Activated CD8-positive, alpha-beta T cell treated with anti-CD3 and anti-CD28 coated beads for 36 hours (primary cell): ENCODE measurements at regions not wholly inside any gene's neighbourhood (a gene's known extent, or its start where the extent isn't known, plus 50 kb on each side); places are given as distances from the start of the nearest gene placed in this dataset.

Experiments used
- ATAC-seq: fragments of 200-7000 bp; cut with Tn5 transposase; one replicate; pipeline ENCODE4 v1.10.0; 2021; ENCODE audit warnings: mild to moderate bottlenecking, moderate library complexity
- CTCF ChIA-PET: fragments of 350-600 bp; sonication (Branson Sonifier 250); formaldehyde crosslinking; loops from one replicate; lab custom pipeline; 2021; ENCODE audit warnings: antibody characterized with exemption; lab: Charles Lee
- POLR2A ChIA-PET: fragments of 350-600 bp; sonication (Branson Sonifier 250); formaldehyde crosslinking; loops from one replicate; lab custom pipeline; 2021; ENCODE audit warnings: antibody characterized with exemption; lab: Charles Lee
- DNase-seq: peaks from one replicate; pipeline ENCODE4 v3.0.0-alpha.2; 2020
- H3K27ac Mint-ChIP-seq: one replicate; pipeline ENCODE4 v1.8.0; 2021; ENCODE audit warnings: mild to moderate bottlenecking, mixed read lengths
- H3K27me3 Mint-ChIP-seq: one replicate; pipeline ENCODE4 v1.8.0; 2021; ENCODE audit warnings: mixed read lengths
- H3K36me3 Mint-ChIP-seq: one replicate; pipeline ENCODE4 v1.8.0; 2021; ENCODE audit warnings: low read depth, mixed read lengths
- H3K4me1 Mint-ChIP-seq: one replicate; pipeline ENCODE4 v1.8.0; 2021; ENCODE audit warnings: low read depth, mixed read lengths
- H3K4me3 Mint-ChIP-seq: one replicate; pipeline ENCODE4 v1.8.0; 2021; ENCODE audit warnings: mild to moderate bottlenecking, moderate library complexity, mixed read lengths
- H3K9me3 Mint-ChIP-seq: one replicate; pipeline ENCODE4 v1.8.0; 2021; ENCODE audit warnings: mixed read lengths
- CTCF ChIP-seq: fragments of 200-600 bp; IDR thresholded peaks from one replicate; pipeline ENCODE4 v1.8.0; 2022; ENCODE audit warnings: antibody characterized with exemption, mild to moderate bottlenecking
- intact Hi-C: fragments of 100-400 bp; cut with micrococcal nuclease; formaldehyde crosslinking; loops from one replicate; pipeline ENCODE4 v1.10.0; 2022

GRCh38 chr1:163821679-163822078 lies 499.9 kb downstream of the NUF2 start:
- no peak for TF ChIP-seq CTCF
- POLR2A ChIA-PET = interaction anchor here (0.9 kb wide), 1 partner anchor 602 kb away, joined by 3 read pairs; no protein-coding TSS in a partner anchor
- Mint-ChIP-seq H3K9me3 (no peaks in the 10 kb centered on the region), H3K36me3 (no peaks in the 10 kb centered on the region), H3K27ac (no peak overlapping the region), H3K4me3 (no peak overlapping the region), H3K4me1 (no peaks in the 10 kb centered on the region), H3K27me3 (no peaks in the 10 kb centered on the region)
- ATAC-seq (no peak), DNase-seq (no peak)
- CTCF ChIA-PET = no interaction called here
- intact Hi-C loops = no loop called here

- Mint-ChIP-seq H3K27ac (no peak overlapping the region), H3K4me3 (no peak overlapping the region), H3K27me3 (no peaks in the 10 kb centered on the region), H3K9me3 (no peaks in the 10 kb centered on the region), H3K4me1 (no peaks in the 10 kb centered on the region), H3K36me3 (no peaks in the 10 kb centered on the region)
- intact Hi-C loops = no loop called here
- CTCF ChIA-PET = no interaction called here
- TF ChIP-seq CTCF = no peak
- DNase-seq (no peak), ATAC-seq (no peak)
- POLR2A ChIA-PET = no interaction called here
These were observed 501.3 kb downstream of the NUF2 start for GRCh38 chr1:163823017-163823416.

- no peak for DNase-seq
- no peak overlapping the region for H3K27ac Mint-ChIP-seq
- H3K4me3 Mint-ChIP-seq = no peak overlapping the region
- intact Hi-C loops = no loop called here
- ChIA-PET POLR2A (no interaction called here), CTCF (no interaction called here)
- no peak for TF ChIP-seq CTCF
- no peaks in the 10 kb centered on the region for H3K27me3 Mint-ChIP-seq
- no peaks in the 10 kb centered on the region for H3K4me1 Mint-ChIP-seq
- H3K36me3 Mint-ChIP-seq = no peaks in the 10 kb centered on the region
- H3K9me3 Mint-ChIP-seq = no peaks in the 10 kb centered on the region
- ATAC-seq = no peak
These were observed 502.3 kb downstream of the NUF2 start for GRCh38 chr1:163824006-163824405.

- no peak for TF ChIP-seq CTCF
- POLR2A ChIA-PET = no interaction called here
- Mint-ChIP-seq H3K27ac (no peak overlapping the region), H3K9me3 (no peaks in the 10 kb centered on the region), H3K36me3 (no peaks in the 10 kb centered on the region), H3K27me3 (no peaks in the 10 kb centered on the region), H3K4me1 (no peaks in the 10 kb centered on the region), H3K4me3 (no peak overlapping the region)
- ATAC-seq (no peak), DNase-seq (no peak)
- intact Hi-C loops = no loop called here
- CTCF ChIA-PET = no interaction called here
These were observed 502.7 kb downstream of the NUF2 start for GRCh38 chr1:163824490-163824889.

- intact Hi-C loops = no loop called here
- ChIA-PET POLR2A (no interaction called here), CTCF (no interaction called here)
- Mint-ChIP-seq H3K4me1 (no peaks in the 10 kb centered on the region), H3K27ac (no peak overlapping the region), H3K36me3 (no peaks in the 10 kb centered on the region), H3K9me3 (no peaks in the 10 kb centered on the region), H3K4me3 (no peak overlapping the region), H3K27me3 (no peaks in the 10 kb centered on the region)
- no peak for TF ChIP-seq CTCF
- ATAC-seq = no peak
- no peak for DNase-seq
These were observed 504.7 kb downstream of the NUF2 start for GRCh38 chr1:163826500-163826899.
